Naive B cell (primary cell): ENCODE measurements at regions not wholly inside any gene's neighbourhood (a gene's known extent, or its start where the extent isn't known, plus 50 kb on each side); places are given as distances from the start of the nearest gene placed in this dataset.
"Not testable (repeated sequence)": the region's sequence is repeated elsewhere in the genome, so short reads cannot be mapped to it uniquely, and the experiment has no call there.

Source experiments
- ATAC-seq, 2 donors: fragments of 150-1000 bp; cut with Tn5 transposase; 2 replicates each; pipeline ENCODE4 v1.10.0; 2021; ENCODE audit warnings: low read depth in 2 of 2, mild to moderate bottlenecking in 2 of 2, moderate library complexity in 2 of 2
- DNase-seq: peaks from one replicate; pipeline ENCODE4 v3.0.0; 2022
- H3K27ac Mint-ChIP-seq, 6 donors: one replicate each; pipeline ENCODE4 v1.8.0; 2020 to 2022; ENCODE audit warnings: mild to moderate bottlenecking in 6 of 6, mixed read lengths in 6 of 6, moderate library complexity in 5 of 6, inconsistent platforms in 2 of 6
- H3K27me3 Mint-ChIP-seq, 3 donors: one replicate each; pipeline ENCODE4 v1.8.0; 2021 to 2022; ENCODE audit warnings: mixed read lengths in 3 of 3, mild to moderate bottlenecking in 1 of 3
- H3K36me3 Mint-ChIP-seq, 2 donors: one replicate each; pipeline ENCODE4 v1.8.0; 2020 to 2022; ENCODE audit warnings: mixed read lengths in 2 of 2, inconsistent platforms in 1 of 2, mild to moderate bottlenecking in 1 of 2
- H3K4me1 Mint-ChIP-seq, 3 donors: one replicate each; pipeline ENCODE4 v1.8.0; 2020 to 2022; ENCODE audit warnings: mixed read lengths in 3 of 3, inconsistent platforms in 1 of 3, mild to moderate bottlenecking in 1 of 3, moderate library complexity in 1 of 3
- H3K4me3 Mint-ChIP-seq, 8 donors: one replicate each; pipeline ENCODE4 v1.8.0; 2020 to 2022; ENCODE audit warnings: mild to moderate bottlenecking in 8 of 8, mixed read lengths in 8 of 8, moderate library complexity in 8 of 8, inconsistent platforms in 2 of 8
- H3K9me3 Mint-ChIP-seq, 7 donors: one replicate each; pipeline ENCODE4 v1.8.0; 2020 to 2022; ENCODE audit warnings: mixed read lengths in 7 of 7, mild to moderate bottlenecking in 5 of 7, inconsistent platforms in 2 of 7, moderate library complexity in 1 of 7

GRCh38 chr5:12623408-12623807 lies 719.2 kb upstream of the CTNND2 start:
- H3K36me3 Mint-ChIP-seq, result no peaks in the 10 kb centered on the region
- ATAC-seq (no peak), DNase-seq (no peak)
- H3K27me3 Mint-ChIP-seq, result no peaks in the 10 kb centered on the region
- H3K27ac Mint-ChIP-seq, result no peak overlapping the region
- H3K4me3 Mint-ChIP-seq, result peak overlapping the region in 1 of 8 donors; percentile 39
- peaks cover 2 to 25% (median 8%) of the 10 kb centered on the region in 7 donors for H3K9me3 Mint-ChIP-seq
- no peaks in the 10 kb centered on the region for H3K4me1 Mint-ChIP-seq

- no peaks in the 10 kb centered on the region for H3K4me1 Mint-ChIP-seq
These were observed 711.8 kb upstream of the CTNND2 start for GRCh38 chr5:12616093-12616492.

GRCh38 chr5:12615141-12615820 lies 711.0 kb upstream of the CTNND2 start:
- no peak for ATAC-seq
- Mint-ChIP-seq H3K4me1 (no peaks in the 10 kb centered on the region), H3K27ac (no peak overlapping the region), H3K36me3 (no peaks in the 10 kb centered on the region), H3K27me3 (no peaks in the 10 kb centered on the region), H3K4me3 (no peak overlapping the region), H3K9me3 (peaks cover 6 to 33% (median 15%) of the 10 kb centered on the region in 7 donors)
- DNase-seq, result no peak

More at GRCh38 chr5:12616093-12616492, 711.8 kb upstream of the CTNND2 start:
- DNase-seq, result no peak
- Mint-ChIP-seq H3K27me3 (no peaks in the 10 kb centered on the region), H3K4me3 (no peak overlapping the region), H3K27ac (no peak overlapping the region), H3K9me3 (peaks cover 6 to 37% (median 13%) of the 10 kb centered on the region in 7 donors), H3K36me3 (no peaks in the 10 kb centered on the region)
- no peak for ATAC-seq

- no peaks in the 10 kb centered on the region for H3K36me3 Mint-ChIP-seq
- ATAC-seq, result no peak
- no peak overlapping the region for H3K27ac Mint-ChIP-seq
- no peaks in the 10 kb centered on the region for H3K4me1 Mint-ChIP-seq
- no peaks in the 10 kb centered on the region for H3K27me3 Mint-ChIP-seq
- peaks cover 6 to 30% (median 16%) of the 10 kb centered on the region in 7 donors for H3K9me3 Mint-ChIP-seq
- DNase-seq, result no peak
- no peak overlapping the region for H3K4me3 Mint-ChIP-seq
These were observed 710.4 kb upstream of the CTNND2 start for GRCh38 chr5:12614608-12615007.

GRCh38 chr5:12611132-12611531 lies 706.9 kb upstream of the CTNND2 start:
- Mint-ChIP-seq H3K4me3 (no peak overlapping the region), H3K36me3 (no peaks in the 10 kb centered on the region)

GRCh38 chr5:12607817-12608216 lies 703.6 kb upstream of the CTNND2 start:
- ATAC-seq, H3K27ac Mint-ChIP-seq, H3K36me3 Mint-ChIP-seq, H3K27me3 Mint-ChIP-seq, DNase-seq, H3K4me1 Mint-ChIP-seq, H3K4me3 Mint-ChIP-seq: not testable (repeated sequence)
- H3K9me3 Mint-ChIP-seq, result peaks cover 7 to 29% (median 14%) of the 10 kb centered on the region in 7 donors

More at GRCh38 chr5:12611132-12611531, 706.9 kb upstream of the CTNND2 start:
- Mint-ChIP-seq H3K4me1 (no peaks in the 10 kb centered on the region), H3K9me3 (peaks cover 11 to 29% (median 16%) of the 10 kb centered on the region in 7 donors), H3K27ac (no peak overlapping the region), H3K27me3 (no peaks in the 10 kb centered on the region)
- no peak for ATAC-seq
- no peak for DNase-seq

GRCh38 chr5:12592228-12592627 lies 688.0 kb upstream of the CTNND2 start:
- H3K27ac Mint-ChIP-seq, result no peak overlapping the region
- no peaks in the 10 kb centered on the region for H3K4me1 Mint-ChIP-seq
- no peak overlapping the region for H3K4me3 Mint-ChIP-seq
- no peaks in the 10 kb centered on the region for H3K27me3 Mint-ChIP-seq
- DNase-seq, result no peak
- ATAC-seq, result no peak
- H3K36me3 Mint-ChIP-seq, result no peaks in the 10 kb centered on the region
- peaks cover 0 to 15% (median 0%) of the 10 kb centered on the region in 7 donors for H3K9me3 Mint-ChIP-seq

GRCh38 chr5:12586406-12586805 lies 682.2 kb upstream of the CTNND2 start:
- ATAC-seq, result no peak
- Mint-ChIP-seq H3K36me3 (no peaks in the 10 kb centered on the region), H3K4me1 (no peaks in the 10 kb centered on the region), H3K4me3 (no peak overlapping the region), H3K27me3 (no peaks in the 10 kb centered on the region), H3K9me3 (peaks cover 0 to 9% (median 0%) of the 10 kb centered on the region in 7 donors), H3K27ac (no peak overlapping the region)
- DNase-seq, result no peak

- not testable (repeated sequence) for DNase-seq, H3K27ac Mint-ChIP-seq, H3K27me3 Mint-ChIP-seq, ATAC-seq, H3K9me3 Mint-ChIP-seq, H3K4me1 Mint-ChIP-seq, H3K4me3 Mint-ChIP-seq, H3K36me3 Mint-ChIP-seq
These were observed 674.6 kb upstream of the CTNND2 start for GRCh38 chr5:12578803-12579202.

- H3K36me3 Mint-ChIP-seq, H3K4me3 Mint-ChIP-seq, DNase-seq, H3K27ac Mint-ChIP-seq, ATAC-seq, H3K9me3 Mint-ChIP-seq, H3K27me3 Mint-ChIP-seq, H3K4me1 Mint-ChIP-seq: not testable (repeated sequence)
These were observed 672.7 kb upstream of the CTNND2 start for GRCh38 chr5:12576953-12577352.

GRCh38 chr5:12574298-12575093 lies 670.2 kb upstream of the CTNND2 start:
- ATAC-seq, DNase-seq, H3K27ac Mint-ChIP-seq: not testable (repeated sequence)

GRCh38 chr5:12573916-12574297 lies 669.7 kb upstream of the CTNND2 start:
- not testable (repeated sequence) for H3K27ac Mint-ChIP-seq, H3K4me3 Mint-ChIP-seq, H3K36me3 Mint-ChIP-seq, DNase-seq, H3K4me1 Mint-ChIP-seq, ATAC-seq, H3K27me3 Mint-ChIP-seq, H3K9me3 Mint-ChIP-seq

More at GRCh38 chr5:12574298-12575093, 670.2 kb upstream of the CTNND2 start:
- not testable (repeated sequence) for H3K36me3 Mint-ChIP-seq, H3K27me3 Mint-ChIP-seq, H3K9me3 Mint-ChIP-seq, H3K4me1 Mint-ChIP-seq, H3K4me3 Mint-ChIP-seq

GRCh38 chr5:12570688-12571087 lies 666.4 kb upstream of the CTNND2 start:
- H3K9me3 Mint-ChIP-seq, result peaks cover 0 to 12% (median 2%) of the 10 kb centered on the region in 7 donors
- no peak overlapping the region for H3K27ac Mint-ChIP-seq
- H3K27me3 Mint-ChIP-seq, result no peaks in the 10 kb centered on the region
- H3K4me3 Mint-ChIP-seq, result no peak overlapping the region
- no peak for DNase-seq
- H3K4me1 Mint-ChIP-seq, result no peaks in the 10 kb centered on the region
- ATAC-seq, result no peak
- H3K36me3 Mint-ChIP-seq, result no peaks in the 10 kb centered on the region

GRCh38 chr5:12566441-12566840 lies 662.2 kb upstream of the CTNND2 start:
- Mint-ChIP-seq H3K9me3 (peaks cover 0 to 10% (median 4%) of the 10 kb centered on the region in 7 donors), H3K4me3 (no peak overlapping the region), H3K4me1 (no peaks in the 10 kb centered on the region), H3K27me3 (no peaks in the 10 kb centered on the region), H3K36me3 (no peaks in the 10 kb centered on the region), H3K27ac (no peak overlapping the region)
- ATAC-seq, result no peak
- no peak for DNase-seq
